ENCODE measurements at regions not wholly inside any gene's neighbourhood (a gene's known extent, or its start where the extent isn't known, plus 50 kb on each side); places are given as distances from the start of the nearest gene placed in this dataset.
"Not testable (repeated sequence)": the region's sequence is repeated elsewhere in the genome, so short reads cannot be mapped to it uniquely, and the experiment has no call there.

DNA sequence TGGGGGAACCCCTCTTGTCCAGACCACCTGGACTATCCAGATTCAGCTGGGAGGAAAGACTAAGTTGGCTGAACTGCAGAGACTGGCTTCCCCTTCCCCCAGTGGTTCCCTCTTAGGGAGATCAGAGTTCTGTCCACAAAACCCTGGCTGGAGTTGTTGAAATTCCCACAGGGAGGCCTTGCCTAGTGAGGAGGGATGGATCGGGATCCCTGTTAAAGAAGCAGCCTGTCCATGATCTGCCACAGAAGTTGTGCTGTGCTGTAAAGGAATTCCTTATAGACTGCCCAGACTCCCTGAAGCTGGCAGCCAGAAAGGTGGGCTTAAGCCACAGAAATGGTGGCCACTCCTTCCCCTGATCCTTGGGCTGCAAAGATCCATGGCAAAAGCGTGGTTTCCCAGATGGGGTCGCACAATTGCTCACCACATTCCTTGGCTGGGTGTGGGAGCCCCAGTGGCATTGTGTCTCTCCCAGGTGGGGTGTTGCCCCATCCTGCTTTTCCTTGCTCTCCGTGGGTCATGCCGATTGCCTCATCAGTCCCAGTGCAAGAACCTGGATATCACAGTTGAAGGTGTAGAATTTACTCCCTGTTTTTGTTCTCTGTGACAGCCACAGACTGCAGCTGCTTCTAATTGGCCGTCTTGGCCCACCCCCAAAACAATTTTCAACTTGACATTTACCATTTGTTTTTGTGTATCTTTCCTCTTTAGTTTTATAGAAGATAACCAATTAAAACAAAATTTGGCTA is 342.4 kb downstream of the FGF10 start:
- Histone ChIP-seq H3K4me1 (no peaks in the 10 kb centered on the region), H3K27me3 (no peaks in the 10 kb centered on the region), H3K9me3 (no peaks in the 10 kb centered on the region), H3K27ac (no peak overlapping the region), H3K4me3 (no peak overlapping the region), H3K36me3 (no peaks in the 10 kb centered on the region)
- TF ChIP-seq, protein P1, sequence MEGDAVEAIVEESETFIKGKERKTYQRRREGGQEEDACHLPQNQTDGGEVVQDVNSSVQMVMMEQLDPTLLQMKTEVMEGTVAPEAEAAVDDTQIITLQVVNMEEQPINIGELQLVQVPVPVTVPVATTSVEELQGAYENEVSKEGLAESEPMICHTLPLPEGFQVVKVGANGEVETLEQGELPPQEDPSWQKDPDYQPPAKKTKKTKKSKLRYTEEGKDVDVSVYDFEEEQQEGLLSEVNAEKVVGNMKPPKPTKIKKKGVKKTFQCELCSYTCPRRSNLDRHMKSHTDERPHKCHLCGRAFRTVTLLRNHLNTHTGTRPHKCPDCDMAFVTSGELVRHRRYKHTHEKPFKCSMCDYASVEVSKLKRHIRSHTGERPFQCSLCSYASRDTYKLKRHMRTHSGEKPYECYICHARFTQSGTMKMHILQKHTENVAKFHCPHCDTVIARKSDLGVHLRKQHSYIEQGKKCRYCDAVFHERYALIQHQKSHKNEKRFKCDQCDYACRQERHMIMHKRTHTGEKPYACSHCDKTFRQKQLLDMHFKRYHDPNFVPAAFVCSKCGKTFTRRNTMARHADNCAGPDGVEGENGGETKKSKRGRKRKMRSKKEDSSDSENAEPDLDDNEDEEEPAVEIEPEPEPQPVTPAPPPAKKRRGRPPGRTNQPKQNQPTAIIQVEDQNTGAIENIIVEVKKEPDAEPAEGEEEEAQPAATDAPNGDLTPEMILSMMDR (IDR thresholded peaks at IDR 0.05) = no peak
- no peak for TF ChIP-seq POLR2A (IDR thresholded peaks at IDR 0.05)
- DNase-seq = no peak

DNA sequence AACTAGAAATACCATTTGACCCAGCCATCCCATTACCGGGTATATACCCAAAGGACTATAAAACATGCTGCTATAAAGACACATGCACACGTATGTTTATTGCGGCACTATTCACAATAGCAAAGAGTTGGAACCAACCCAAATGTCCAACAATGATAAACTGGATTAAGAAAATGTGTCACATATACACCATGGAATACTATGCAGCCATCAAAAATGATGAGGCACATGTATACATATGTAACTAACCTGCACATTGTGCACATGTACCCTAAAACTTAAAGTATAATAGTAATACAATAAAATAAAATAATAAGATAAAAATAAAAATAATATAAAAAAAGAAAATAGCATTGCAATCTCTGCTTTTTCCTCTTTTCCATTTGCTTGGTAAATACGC is 344.7 kb downstream of the FGF10 start:
- not testable (repeated sequence) for H3K9me3 ChIP-seq, DNase-seq, H3K27ac ChIP-seq, H3K4me1 ChIP-seq, H3K36me3 ChIP-seq, H3K27me3 ChIP-seq, H3K4me3 ChIP-seq

DNA sequence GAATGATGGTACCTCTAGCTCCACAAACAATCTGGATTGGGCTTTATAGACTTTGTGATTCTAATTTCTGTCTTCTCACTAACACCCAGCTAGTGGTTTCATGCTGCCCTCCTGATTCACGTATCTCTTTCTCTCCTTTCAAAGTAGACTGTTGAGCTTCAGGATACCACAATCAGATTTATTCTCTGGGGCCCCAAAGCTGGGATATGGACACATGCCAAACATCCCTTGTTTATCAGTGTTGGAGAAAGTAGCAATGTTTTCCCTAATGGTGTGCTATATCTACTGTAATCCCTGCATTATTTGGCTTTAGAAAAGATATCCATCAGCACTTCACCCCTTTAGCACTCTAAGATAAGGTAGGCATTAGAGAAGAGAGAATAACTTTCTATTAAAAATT is 361.0 kb downstream of the FGF10 start:
- Histone ChIP-seq H3K36me3 (no peaks in the 10 kb centered on the region), H3K9me3 (peaks cover 0 to 3% (median 0%) of the 10 kb centered on the region in 4 donors), H3K4me1 (no peaks in the 10 kb centered on the region), H3K27ac (no peak overlapping the region), H3K27me3 (no peaks in the 10 kb centered on the region), H3K4me3 (no peak overlapping the region)
- no peak for TF ChIP-seq POLR2A (IDR thresholded peaks at IDR 0.05)
- TF ChIP-seq, protein P1 (IDR thresholded peaks at IDR 0.05) = no peak
- no peak for DNase-seq

DNA sequence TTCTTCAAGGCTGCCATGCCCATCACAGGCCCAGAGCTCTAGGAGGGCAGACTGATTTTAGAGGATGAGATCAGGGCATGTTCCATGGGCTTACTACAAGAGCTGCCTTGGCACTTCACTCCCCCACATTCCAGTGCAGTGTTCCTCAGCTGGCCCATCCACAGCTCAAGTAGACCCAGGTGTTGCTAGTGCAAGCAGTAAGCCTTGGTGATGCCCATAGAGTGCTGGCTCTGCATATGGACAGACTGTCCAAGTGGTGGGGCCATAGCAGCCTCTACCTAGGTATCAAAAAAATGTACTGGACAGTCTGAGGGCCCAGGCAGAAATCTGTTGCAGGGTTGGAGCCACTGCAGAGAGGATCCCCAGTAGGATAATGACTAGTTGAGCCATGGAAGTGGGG is 366.6 kb downstream of the FGF10 start:
- Histone ChIP-seq H3K27me3 (no peaks in the 10 kb centered on the region), H3K4me3 (no peak overlapping the region), H3K36me3 (no peaks in the 10 kb centered on the region), H3K27ac (no peak overlapping the region), H3K4me1 (no peaks in the 10 kb centered on the region), H3K9me3 (no peaks in the 10 kb centered on the region)
- DNase-seq = no peak
- TF ChIP-seq POLR2A (IDR thresholded peaks at IDR 0.05) = no peak
- TF ChIP-seq, protein P1 (IDR thresholded peaks at IDR 0.05) = no peak

DNA sequence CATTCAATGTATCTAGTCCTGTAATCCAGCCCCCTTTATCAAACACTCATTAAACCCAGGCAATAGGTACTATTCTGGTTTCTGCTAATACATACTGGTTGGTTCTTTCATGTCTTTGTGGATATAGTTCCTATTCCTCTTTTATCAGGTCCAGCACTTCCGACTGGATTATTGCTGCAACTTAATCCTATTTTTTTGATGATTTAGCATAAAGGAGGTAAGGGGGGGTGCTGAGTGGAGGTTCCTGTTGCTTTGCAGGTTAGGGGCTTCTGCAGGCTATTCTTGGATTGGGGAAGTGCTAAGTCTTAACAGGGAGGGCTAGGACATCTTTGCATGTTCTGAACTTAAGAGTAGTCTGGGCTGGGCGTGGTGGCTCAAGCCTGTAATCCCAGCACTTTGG is 377.7 kb downstream of the FGF10 start:
- peaks cover 0 to 11% (median 0%) of the 10 kb centered on the region in 4 donors for H3K9me3 ChIP-seq
- no peak overlapping the region for H3K27ac ChIP-seq
- TF ChIP-seq POLR2A (IDR thresholded peaks at IDR 0.05) = no peak
- TF ChIP-seq, protein P1 (IDR thresholded peaks at IDR 0.05) = no peak

DNA sequence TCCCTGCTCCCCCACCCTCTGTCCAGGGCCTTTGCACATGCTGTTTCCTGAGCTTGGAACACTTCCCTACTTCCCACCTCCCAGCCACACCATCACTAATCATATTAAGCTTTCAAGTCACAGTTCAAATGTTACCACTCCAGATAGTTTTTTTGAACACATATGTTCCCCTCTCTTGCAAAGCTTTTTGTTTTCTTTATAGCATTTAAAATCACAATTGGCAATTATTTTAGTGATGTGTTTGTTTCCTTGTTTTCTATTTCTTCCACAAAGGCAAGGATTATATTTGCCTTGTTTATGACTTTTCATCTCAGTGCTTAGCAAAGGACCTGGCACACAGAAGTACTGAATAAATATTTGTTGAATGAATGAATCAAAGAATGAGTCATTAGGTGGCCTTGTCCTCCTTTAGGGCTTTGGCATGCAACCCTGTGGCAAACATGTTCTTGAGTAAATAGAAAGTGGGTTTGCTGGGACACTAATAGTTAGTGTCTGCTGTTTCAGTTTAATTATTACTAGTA is 386.8 kb downstream of the FGF10 start:
- no peak overlapping the region for H3K27ac ChIP-seq
- DNase-seq = no peak

More for the DNA sequence above, 377.7 kb downstream of the FGF10 start:
- H3K36me3 ChIP-seq = no peaks in the 10 kb centered on the region
- H3K27me3 ChIP-seq = no peaks in the 10 kb centered on the region
- no peaks in the 10 kb centered on the region for H3K4me1 ChIP-seq
- DNase-seq = no peak
- no peak overlapping the region for H3K4me3 ChIP-seq

More for the DNA sequence above, 386.8 kb downstream of the FGF10 start:
- peaks cover 0 to 2% (median 0%) of the 10 kb centered on the region in 4 donors for H3K9me3 ChIP-seq
- H3K36me3 ChIP-seq = no peaks in the 10 kb centered on the region
- no peaks in the 10 kb centered on the region for H3K4me1 ChIP-seq
- TF ChIP-seq, protein P1 (IDR thresholded peaks at IDR 0.05) = no peak
- no peak for TF ChIP-seq POLR2A (IDR thresholded peaks at IDR 0.05)
- no peaks in the 10 kb centered on the region for H3K27me3 ChIP-seq
- no peak overlapping the region for H3K4me3 ChIP-seq

All from Peyer's patch (tissue), 4 donors.